OCI-LY7 (cell line): ENCODE measurements at regions not wholly inside any gene's neighbourhood (a gene's known extent, or its start where the extent isn't known, plus 50 kb on each side); places are given as distances from the start of the nearest gene placed in this dataset.
"Not testable (repeated sequence)": the region's sequence is repeated elsewhere in the genome, so short reads cannot be mapped to it uniquely, and the experiment has no call there.

Experiments
- BruUV-seq: library from RNA; stranded (reverse); fragments of 400-500 nt; replicated peaks from 2 replicates; lab custom pipeline; 2021; lab: Mats Ljungman, UMichigan
- CTCF ChIA-PET: fragments of 300-600 bp; sonication (Branson Sonifier 250); formaldehyde crosslinking; loops from one replicate; lab custom pipeline; 2022; ENCODE audit warnings: antibody characterized with exemption; ENCODE audit not compliant: unreplicated experiment; lab: Charles Lee
- POLR2A ChIA-PET: fragments of 300-600 bp; sonication (Branson Sonifier 250); formaldehyde crosslinking; loops from one replicate; lab custom pipeline; 2022; ENCODE audit warnings: antibody characterized with exemption; lab: Charles Lee
- DNase-seq: peaks from one replicate; pipeline ENCODE4 v3.0.0-alpha.2; 2015; ENCODE audit warnings: low spot score
- H2AFZ ChIP-seq: fragments of 200-600 bp; sonication (generic), shearing (Covaris generic); 2 replicates; pipeline ENCODE4 v1.6.1; 2014; ENCODE audit warnings: mild to moderate bottlenecking, antibody characterized with exemption, low read length, moderate library complexity
- H3K27ac ChIP-seq: fragments of 200-600 bp; sonication (generic); 2 replicates; pipeline ENCODE4 v1.5.1; 2014; ENCODE audit warnings: mixed run types, low read depth, mild to moderate bottlenecking, moderate library complexity, low read length, inconsistent platforms; ENCODE audit not compliant: poor library complexity, severe bottlenecking
- H3K36me3 ChIP-seq: fragments of 200-600 bp; sonication (generic); 2 replicates; pipeline ENCODE4 v1.6.1; 2014; ENCODE audit warnings: mild to moderate bottlenecking, antibody characterized with exemption, low read length, moderate library complexity, mixed read lengths; ENCODE audit not compliant: insufficient read depth
- H3K4me1 ChIP-seq: fragments of 200-600 bp; sonication (generic); 2 replicates; pipeline ENCODE4 v1.5.1; 2014; ENCODE audit warnings: mild to moderate bottlenecking, low read length; ENCODE audit not compliant: insufficient read depth, poor library complexity, severe bottlenecking
- H3K4me2 ChIP-seq: fragments of 200-600 bp; sonication (generic); 2 replicates; pipeline ENCODE4 v1.6.1; 2014; ENCODE audit warnings: mild to moderate bottlenecking, low read length
- H3K4me3 ChIP-seq: fragments of 200-600 bp; sonication (generic); 2 replicates; pipeline ENCODE4 v1.5.1; 2014; ENCODE audit warnings: mild to moderate bottlenecking, low read depth, low read length; ENCODE audit not compliant: poor library complexity, severe bottlenecking
- H3K79me2 ChIP-seq: fragments of 200-600 bp; sonication (generic); 2 replicates; pipeline ENCODE4 v1.6.1; 2016; ENCODE audit warnings: low read depth, mild to moderate bottlenecking, low read length, moderate library complexity, mixed read lengths; ENCODE audit not compliant: insufficient read depth
- H3K9me2 ChIP-seq: fragments of 200-600 bp; sonication (generic); 2 replicates; pipeline ENCODE4 v1.6.1; 2016; ENCODE audit warnings: mild to moderate bottlenecking, low read length, mixed read lengths; ENCODE audit not compliant: insufficient read depth
- H3K9me3 ChIP-seq: fragments of 200-600 bp; sonication (generic); 2 replicates; pipeline ENCODE4 v1.6.1; 2014; ENCODE audit warnings: mild to moderate bottlenecking, mixed run types, low read length, mixed read lengths
- H4K20me1 ChIP-seq: fragments of 200-600 bp; sonication (generic); 2 replicates; pipeline ENCODE4 v1.6.1; 2014; ENCODE audit warnings: mild to moderate bottlenecking, antibody characterized with exemption, low read length, moderate library complexity, mixed read lengths; ENCODE audit not compliant: insufficient read depth
- CTCF ChIP-seq: fragments of 200-600 bp; sonication (generic); conservative IDR thresholded peaks from 2 replicates; pipeline ENCODE4 v1.5.1; 2014; ENCODE audit warnings: mild to moderate bottlenecking, antibody characterized with exemption, low read length, moderate library complexity, mixed read lengths
- EZH2phosphoT487 ChIP-seq: fragments of 200-600 bp; sonication (generic); IDR thresholded peaks from 2 replicates; pipeline ENCODE4 v1.6.1; 2018; ENCODE audit warnings: low read depth, borderline replicate concordance, mild to moderate bottlenecking, mixed run types, antibody characterized with exemption, low read length, moderate library complexity, mixed read lengths
- intact Hi-C: fragments of 100-400 bp; cut with micrococcal nuclease; formaldehyde crosslinking; loops from one replicate; pipeline ENCODE4 v1.10.0; 2022; ENCODE audit not compliant: unreplicated experiment

- no TSS peak for BruUV-seq
- Histone ChIP-seq H3K36me3 (no peaks in the 10 kb centered on the region), H3K4me1 (no peaks in the 10 kb centered on the region), H3K27ac (no peak overlapping the region), H3K4me3 (no peak overlapping the region), H3K9me3 (no peaks in the 10 kb centered on the region), H4K20me1 (no peaks in the 10 kb centered on the region), H3K79me2 (no peaks in the 10 kb centered on the region), H3K9me2 (no peaks in the 10 kb centered on the region), H2AFZ (no peak overlapping the region), H3K4me2 (no peak overlapping the region)
- ChIA-PET POLR2A (no interaction called here), CTCF (no interaction called here)
- TF ChIP-seq CTCF (no peak), EZH2phosphoT487 (no peak)
- no peak for DNase-seq
- intact Hi-C loops, result no loop called here
Observed at GRCh38 chr15:24223739-24224138, 451.8 kb upstream of the NPAP1 start.

GRCh38 chr15:24224161-24224560 lies 451.4 kb upstream of the NPAP1 start:
- no peak overlapping the region for H2AFZ ChIP-seq
- no peaks in the 10 kb centered on the region for H3K4me1 ChIP-seq
- TF ChIP-seq CTCF (no peak), EZH2phosphoT487 (no peak)
- H3K27ac ChIP-seq, result no peak overlapping the region
- BruUV-seq, result no TSS peak
- intact Hi-C loops, result no loop called here
- H4K20me1 ChIP-seq, result no peaks in the 10 kb centered on the region
- H3K4me3 ChIP-seq, result no peak overlapping the region
- H3K4me2 ChIP-seq, result no peak overlapping the region
- no peak for DNase-seq
- no peaks in the 10 kb centered on the region for H3K9me2 ChIP-seq
- no peaks in the 10 kb centered on the region for H3K79me2 ChIP-seq
- H3K9me3 ChIP-seq, result no peaks in the 10 kb centered on the region
- ChIA-PET CTCF (no interaction called here), POLR2A (no interaction called here)
- no peaks in the 10 kb centered on the region for H3K36me3 ChIP-seq

- intact Hi-C loops, BruUV-seq, CTCF ChIA-PET: not testable (repeated sequence)
Observed at GRCh38 chr15:24228922-24229321, 446.7 kb upstream of the NPAP1 start.

GRCh38 chr15:24233134-24233533 lies 442.4 kb upstream of the NPAP1 start:
- H2AFZ ChIP-seq, H3K4me2 ChIP-seq, intact Hi-C loops, H3K79me2 ChIP-seq, H3K36me3 ChIP-seq, POLR2A ChIA-PET, DNase-seq, H3K4me3 ChIP-seq, CTCF ChIA-PET, BruUV-seq, H3K4me1 ChIP-seq, H3K27ac ChIP-seq, H3K9me3 ChIP-seq, H3K9me2 ChIP-seq, H4K20me1 ChIP-seq: not testable (repeated sequence)

More at GRCh38 chr15:24228922-24229321, 446.7 kb upstream of the NPAP1 start:
- H3K79me2 ChIP-seq, H4K20me1 ChIP-seq, H3K9me3 ChIP-seq, H3K4me2 ChIP-seq, H3K36me3 ChIP-seq, H3K27ac ChIP-seq, POLR2A ChIA-PET, DNase-seq, H3K4me3 ChIP-seq, H3K9me2 ChIP-seq, H3K4me1 ChIP-seq, H2AFZ ChIP-seq: not testable (repeated sequence)

GRCh38 chr15:24240580-24240979 lies 435.0 kb upstream of the NPAP1 start:
- H3K4me3 ChIP-seq, BruUV-seq, H3K36me3 ChIP-seq, H4K20me1 ChIP-seq, POLR2A ChIA-PET, H3K27ac ChIP-seq, CTCF ChIA-PET, H2AFZ ChIP-seq, H3K4me1 ChIP-seq, DNase-seq, H3K79me2 ChIP-seq, H3K4me2 ChIP-seq, intact Hi-C loops, H3K9me3 ChIP-seq, H3K9me2 ChIP-seq: not testable (repeated sequence)
